GM19238 (cell line): ENCODE measurements at regions not wholly inside any gene's neighbourhood (a gene's known extent, or its start where the extent isn't known, plus 50 kb on each side); places are given as distances from the start of the nearest gene placed in this dataset.
"Not testable (repeated sequence)": the region's sequence is repeated elsewhere in the genome, so short reads cannot be mapped to it uniquely, and the experiment has no call there.

Experiments used
- DNase-seq: peaks from one replicate; pipeline ENCODE4 v3.0.0; 2011; ENCODE audit warnings: low spot score; ENCODE audit not compliant: insufficient read length

DNA sequence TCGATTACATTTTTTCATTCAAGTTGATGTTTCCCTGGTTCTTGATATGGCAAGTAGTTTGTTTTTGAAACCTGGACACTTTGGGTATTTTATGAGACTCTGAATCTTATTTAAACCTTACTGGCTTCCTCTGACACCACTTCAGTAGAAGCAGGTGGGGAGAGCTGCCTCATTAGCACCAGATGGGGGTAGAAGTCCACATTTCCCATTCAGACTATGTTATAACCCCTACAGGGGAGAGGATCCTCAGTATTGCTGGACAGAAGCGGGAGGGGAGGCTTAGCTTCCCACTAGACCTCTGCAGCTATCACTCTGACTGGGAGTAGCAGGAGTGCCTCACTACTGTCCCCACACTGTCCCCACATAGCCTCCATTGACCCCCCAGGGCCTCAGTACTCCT lies 145.3 kb upstream of the SLC35G4 start:
- no peak for DNase-seq

DNA sequence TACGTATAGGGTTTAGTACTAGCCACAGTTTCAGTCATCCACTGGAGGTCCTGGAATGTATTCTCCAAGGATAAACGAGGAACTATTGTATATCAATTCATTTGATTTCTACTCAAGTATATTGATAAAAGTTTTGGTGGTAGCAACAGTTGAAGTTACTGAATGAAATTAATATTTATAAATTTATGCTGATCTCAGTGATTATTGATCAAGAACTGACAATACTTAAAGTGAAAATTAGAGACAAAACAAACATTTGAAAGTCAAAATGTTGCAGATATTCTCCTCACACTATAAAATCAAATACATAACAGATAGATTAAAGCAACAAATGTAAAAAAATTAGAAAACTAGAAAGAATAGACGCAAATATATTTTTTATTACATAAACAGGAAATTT lies 150.9 kb upstream of the SLC35G4 start:
- DNase-seq, result no peak

DNA sequence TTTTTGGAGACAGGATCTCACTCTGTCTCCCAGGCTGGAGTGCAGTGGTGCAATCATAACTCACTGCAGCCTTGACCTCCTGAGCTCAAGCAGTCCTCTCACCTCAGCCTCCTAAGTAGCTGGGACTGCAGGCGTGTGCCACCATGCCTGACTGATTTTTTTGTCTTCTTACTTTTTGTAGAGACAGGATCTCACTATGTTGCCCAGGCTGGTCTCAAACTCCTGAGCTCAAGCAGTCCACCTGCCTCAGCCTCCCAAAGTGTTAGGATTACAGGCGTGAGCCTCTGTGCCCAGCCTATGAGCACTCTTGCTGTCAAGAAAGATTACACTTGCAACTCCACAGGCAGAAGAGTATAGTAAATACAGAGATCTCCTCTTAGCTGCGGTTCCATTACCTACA lies 151.5 kb upstream of the SLC35G4 start:
- DNase-seq, result not testable (repeated sequence)

DNA sequence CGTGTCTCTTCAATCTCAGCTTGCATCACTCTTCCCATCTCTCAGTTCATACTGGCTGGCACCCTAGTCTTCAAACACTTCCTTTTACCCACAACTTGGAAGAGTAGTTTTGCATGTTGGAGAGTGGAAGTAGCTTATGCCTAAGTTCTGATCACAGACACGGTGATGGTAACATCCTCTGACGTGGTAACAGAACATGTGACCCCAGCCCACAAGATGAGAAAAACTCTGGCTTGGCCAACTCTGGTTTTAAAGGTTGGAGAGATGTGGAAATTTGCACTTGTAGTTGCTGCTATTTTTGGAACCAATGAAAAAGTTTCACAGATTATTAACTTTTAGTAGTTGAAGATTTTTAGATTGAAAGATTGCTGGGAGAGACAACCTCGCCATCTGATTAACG lies 155.4 kb upstream of the SLC35G4 start:
- no peak for DNase-seq

DNA sequence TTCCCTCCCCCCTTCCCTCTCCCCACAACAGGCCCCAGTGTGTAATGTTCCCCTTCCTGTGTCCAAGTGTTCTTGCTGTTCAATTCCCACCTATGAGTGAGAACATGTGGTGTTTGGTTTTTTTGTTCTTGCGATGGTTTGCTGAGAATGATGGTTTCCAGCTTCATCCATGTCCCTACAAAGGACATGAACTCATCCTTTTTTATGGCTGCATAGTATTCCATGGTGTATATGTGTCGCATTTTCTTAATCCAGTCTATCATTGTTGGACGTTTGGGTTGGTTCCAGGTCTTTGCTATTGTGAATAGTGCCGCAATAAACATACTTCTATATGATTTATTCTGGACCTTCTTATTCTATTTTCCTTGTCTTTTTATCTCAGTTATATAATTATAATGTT lies 165.2 kb upstream of the SLC35G4 start:
- not testable (repeated sequence) for DNase-seq

DNA sequence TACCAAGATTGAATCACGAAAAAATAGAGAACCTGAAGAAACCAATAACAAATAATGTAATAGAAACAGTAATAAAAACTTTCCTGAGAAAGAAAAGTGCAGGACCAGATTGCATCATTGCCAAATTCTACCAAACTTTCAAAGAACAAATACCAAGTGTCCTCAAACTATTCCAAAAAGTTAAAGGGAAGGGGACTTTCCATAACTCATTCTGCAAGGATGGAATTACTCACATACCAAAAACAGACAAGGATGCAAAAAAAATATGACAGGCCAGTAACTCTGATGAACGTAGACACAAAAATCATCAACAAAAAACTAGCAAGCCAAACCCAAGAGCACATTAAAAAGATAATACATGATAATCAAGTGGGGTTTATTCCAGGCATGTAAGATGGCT lies 172.3 kb upstream of the SLC35G4 start:
- DNase-seq, result no peak

DNA sequence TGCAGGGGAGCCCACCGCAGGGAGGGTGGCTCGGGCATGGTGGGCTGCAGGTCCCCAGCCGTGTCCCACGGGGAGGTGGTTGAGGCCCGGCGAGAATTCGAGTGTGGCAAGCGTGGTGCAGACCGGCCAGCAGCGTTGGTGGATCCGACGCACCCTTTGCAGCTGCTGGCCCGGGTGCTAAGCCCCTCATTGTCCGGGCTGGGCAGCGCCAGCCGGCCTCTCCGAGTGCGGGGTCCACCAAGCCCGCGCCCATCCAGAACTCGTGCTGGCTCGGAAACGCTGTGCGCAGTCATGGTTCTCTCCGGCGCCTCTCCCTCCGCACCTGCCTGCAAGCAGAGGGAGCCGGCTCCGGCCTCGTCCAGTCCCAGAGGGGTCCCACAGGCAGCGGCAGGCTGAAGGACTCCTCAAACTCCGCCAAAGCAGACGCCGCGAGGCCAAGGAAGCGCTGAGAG lies 177.0 kb upstream of the SLC35G4 start:
- no peak for DNase-seq

DNA sequence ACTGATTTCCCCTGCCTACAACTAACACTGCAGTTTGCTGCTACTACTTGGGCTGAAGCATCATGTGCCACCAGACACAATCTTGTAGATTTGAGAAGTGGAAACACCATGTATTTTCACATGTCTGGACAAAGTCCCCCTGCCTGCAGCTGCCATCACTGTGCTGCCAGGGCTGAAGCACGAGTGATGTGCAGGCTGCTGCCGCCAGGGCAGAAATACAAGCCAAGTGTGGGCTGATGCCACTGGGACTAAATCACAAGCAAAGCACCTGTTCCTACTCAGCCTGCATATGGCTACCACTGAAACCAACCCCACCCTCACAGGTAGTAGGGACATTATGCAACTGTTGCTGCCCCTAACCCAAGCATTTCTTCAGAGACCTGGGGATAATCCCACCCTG lies 179.5 kb upstream of the SLC35G4 start:
- DNase-seq, result no peak

DNA sequence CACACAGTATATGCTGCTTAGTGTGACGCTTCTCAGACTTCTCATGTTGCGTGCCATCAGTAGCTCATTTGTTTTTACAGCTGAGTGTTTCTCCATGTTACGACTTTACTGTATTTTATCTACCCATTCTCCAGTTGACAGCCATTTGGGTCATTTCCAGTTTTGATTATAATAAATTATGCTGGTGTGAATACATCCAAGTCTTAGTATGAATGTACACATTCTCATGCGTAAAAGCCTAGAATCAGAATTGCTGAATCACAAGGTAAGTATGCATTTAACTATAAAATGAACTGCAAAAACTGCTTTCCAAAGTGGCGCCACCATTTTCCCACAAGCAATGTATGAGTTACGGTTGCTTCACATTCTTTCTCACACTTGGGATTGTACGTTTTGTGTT lies 184.2 kb upstream of the SLC35G4 start:
- no peak for DNase-seq

DNA sequence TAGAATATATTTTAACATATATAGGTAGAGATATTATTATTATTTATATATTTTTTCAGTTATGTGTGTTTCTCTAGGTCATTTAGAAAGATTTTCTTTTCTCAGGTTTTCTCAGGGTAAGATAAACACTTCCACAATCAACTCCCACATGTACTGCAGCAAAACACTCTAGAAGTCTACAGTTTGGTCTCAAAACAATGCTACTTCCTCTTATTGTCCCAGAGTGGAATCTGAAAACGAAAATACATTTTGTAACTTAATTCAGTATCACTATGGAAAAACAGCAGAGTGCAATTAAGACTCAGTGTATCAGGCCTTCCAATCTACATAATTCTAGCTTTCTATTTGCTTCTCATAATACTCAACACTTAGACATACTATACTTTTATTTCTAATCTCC lies 190.1 kb upstream of the SLC35G4 start:
- no peak for DNase-seq

DNA sequence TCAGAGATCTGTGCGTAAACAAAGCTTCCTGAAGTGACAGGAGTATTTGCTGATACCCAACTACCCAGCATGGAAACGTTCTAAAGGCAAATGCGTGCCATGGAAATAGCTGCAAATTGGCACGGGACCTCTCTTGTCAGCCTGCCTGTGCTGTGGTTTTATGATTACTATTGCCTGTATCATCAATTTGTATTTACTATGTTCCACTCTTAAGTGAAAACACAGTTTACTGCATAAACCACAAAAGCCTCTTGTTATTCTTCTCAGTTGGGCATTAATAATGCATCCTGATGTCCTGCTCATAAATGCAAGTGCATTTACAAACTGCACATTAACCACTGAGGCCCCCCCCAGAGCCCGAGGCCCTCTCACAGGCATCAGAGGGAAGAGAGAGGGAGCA lies 196.6 kb upstream of the SLC35G4 start:
- no peak for DNase-seq

DNA sequence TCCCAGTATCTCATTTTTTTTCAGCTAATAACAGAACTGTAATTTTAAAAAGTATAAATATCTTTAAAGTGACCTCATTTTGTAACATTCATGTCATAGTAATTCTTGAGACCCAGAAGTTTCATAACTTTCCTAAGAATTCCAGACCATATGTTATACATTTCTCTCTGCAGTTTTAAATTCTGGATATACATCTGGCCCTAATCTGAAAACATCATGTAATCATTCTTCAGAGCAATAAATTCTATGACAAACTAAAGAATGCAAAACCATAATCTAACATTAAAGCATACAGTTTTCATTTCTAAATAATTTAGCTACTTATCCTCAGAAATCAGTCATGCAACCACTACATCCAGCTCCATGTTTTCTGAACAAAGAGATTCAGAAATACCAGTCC lies 198.3 kb upstream of the SLC35G4 start:
- DNase-seq, result no peak

DNA sequence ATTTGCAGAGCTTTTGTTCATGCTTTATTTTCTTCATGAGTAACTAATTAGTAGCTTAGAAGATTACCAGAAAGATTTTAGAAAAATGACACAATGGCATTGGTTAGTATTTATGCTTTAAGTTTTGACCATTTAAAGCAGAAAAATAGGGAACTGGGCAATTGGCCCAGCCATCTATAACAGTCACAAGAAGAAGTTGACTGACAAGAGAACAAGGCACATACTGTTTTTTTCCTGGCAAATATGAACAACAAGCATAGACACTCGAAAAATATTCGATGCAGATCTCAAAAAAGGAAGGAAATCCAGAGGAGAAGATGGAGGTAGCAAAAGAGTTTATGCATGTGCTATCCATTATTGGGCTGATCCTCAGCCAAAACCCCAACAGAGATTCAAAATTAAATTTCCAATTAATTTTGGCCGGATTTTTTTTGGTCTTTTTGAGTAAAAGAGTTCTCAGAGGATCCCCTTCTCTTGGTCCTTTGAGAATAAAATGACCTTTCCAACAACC lies 200.8 kb upstream of the SLC35G4 start:
- DNase-seq, result no peak

DNA sequence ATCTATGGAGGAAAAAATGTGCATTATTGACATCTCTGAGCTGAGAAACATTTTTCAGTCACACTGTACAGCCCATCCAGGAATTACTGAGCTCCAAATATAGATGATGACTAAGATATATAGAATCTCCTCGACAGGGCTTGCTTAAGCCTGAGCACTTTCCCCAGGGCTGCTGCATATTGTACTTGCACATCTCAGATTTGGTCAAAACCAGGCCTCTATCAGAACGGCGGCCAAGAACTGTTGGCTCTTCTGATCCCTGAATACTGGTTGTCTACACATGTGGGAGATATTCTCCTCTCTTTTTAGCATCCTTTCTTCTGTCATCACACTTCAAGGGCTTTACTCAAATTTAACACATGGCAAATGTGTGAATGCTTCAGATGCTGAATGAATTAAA lies 201.5 kb upstream of the SLC35G4 start:
- no peak for DNase-seq

DNA sequence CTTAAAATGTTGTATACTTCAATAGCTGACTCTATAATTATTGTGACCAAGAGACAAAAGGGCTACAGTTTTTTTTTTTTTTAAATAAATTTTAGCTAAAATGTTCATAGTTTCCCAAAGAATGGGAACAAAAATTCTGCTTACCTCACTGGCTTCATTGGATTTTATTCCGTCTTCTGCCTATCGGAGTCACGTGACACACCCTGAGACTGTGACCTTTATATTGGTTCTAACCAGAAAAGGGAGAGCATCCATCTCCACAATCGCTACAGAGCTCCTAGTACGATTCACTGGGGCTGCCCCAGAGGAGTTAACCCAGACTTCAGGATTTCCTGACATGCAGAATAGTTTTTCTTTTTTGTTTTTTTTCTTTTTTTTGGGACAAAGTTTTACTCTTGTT lies 203.6 kb upstream of the SLC35G4 start:
- DNase-seq, result no peak

DNA sequence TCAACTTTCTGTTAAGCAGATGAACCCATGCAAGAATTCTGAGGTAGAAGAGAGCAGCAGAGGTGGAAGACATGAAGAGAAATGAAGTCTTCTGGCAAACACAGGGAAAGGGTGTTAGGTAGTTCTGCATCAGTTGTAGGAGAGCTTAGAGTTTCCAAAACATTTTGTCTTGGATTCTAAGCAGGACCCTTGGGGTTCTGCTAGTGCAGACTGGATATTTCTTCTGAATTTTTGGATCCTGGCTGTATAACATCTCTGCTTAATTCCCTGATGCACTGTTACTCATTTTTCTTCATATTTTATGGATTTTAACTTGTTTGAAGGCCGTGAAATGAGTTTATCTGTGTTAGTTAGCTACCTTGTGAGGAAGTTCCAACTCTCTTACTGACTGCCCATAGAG lies 208.7 kb upstream of the SLC35G4 start:
- DNase-seq, result no peak

DNA sequence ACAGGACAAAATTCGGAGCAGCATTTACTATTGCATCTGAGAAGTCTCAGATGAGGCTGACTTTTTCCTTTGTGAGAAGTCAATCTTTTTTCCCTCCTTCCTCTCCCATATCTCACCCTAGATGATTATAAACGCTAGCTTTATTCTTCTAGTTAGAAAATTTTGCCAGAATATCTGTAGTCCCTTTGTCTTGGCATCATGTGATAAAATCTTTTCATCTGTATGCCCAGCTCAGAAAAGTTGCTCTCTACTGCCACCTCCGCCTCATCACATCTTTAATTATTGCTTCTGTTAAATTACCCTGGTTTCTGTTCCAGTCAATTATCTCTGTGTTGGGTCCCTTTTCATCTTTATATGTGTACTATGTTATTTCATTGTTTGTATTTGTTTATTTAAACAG lies 210.8 kb upstream of the SLC35G4 start:
- no peak for DNase-seq

DNA sequence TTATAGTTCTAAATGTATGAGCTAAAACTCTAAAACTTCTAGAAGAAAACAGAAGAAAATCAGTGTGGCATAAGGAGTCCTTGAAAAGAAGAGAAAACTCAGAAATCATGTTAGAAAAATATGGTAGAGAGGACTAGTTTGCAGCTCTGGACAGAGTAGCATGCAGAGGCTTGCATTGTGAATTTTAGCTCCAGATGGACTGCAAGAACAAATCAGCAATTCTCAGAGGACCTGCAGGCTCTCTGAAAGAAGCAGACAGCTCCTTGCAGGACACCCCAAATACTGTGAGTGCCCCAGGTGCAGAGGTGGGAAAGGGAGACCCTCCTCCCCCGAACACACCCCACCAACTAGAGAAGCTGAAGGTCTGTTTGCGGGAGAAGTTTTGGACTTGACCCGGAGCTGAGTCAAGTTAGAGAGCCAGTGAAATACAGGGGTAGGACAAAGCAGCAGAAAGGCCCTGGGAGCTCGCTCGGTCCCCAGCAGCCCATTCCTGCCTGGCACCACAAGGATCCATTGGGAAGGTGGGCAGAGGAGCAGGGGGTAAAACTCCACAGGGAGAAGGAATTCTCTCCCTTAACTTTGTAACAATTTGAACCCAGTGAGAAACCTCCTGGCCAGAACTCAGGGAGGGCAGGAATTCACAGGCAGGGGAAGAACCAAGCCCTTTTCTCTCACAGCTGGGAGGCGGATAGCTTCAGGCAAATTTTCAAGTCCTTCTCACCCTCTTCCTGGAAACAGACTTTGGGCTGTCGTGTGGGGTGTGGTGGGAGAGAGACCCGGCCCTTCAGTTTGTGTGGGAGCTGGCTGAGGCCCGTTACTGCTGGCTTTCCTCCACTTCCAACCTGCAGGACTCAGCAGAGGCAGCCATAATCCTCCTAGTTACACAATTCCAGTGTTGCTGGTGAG lies 216.2 kb upstream of the SLC35G4 start:
- DNase-seq, result no peak

DNA sequence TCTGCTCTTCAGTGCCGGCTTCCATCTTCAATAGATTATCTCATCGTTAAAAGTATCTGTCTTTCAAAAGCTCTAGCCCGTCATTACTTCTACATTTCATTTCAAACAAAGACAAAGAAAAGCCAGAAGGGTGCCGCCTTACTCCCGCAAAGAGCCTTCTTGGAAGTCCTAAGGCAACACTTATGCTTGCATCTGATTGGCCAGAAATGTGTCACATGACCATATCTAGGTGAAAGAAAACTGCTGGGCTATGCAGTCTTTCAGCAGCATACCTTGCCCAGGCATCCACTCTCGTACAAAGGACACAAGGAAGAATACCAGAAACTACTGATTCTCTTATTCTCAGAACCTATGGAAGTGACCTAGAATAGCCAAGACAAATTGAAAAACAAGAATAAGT lies 217.1 kb upstream of the SLC35G4 start:
- DNase-seq, result no peak

DNA sequence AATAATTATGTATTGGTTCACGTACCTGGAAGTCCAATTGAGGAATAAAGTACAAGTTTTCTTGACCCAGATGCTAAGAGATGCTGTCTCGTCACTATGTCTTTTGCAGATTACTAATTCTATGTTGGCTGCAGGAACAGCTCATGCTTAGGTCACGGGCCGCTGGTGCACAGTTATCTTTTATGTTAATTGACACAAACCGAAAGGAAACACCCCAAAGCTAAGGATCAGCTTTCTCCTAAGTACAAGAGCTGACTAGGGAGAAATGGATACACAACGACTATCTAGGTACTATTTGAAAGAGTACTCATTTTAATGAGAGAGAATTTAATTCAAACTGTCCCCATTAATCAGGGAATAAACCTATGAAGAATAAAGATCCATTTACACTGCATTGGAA lies 217.7 kb upstream of the SLC35G4 start:
- no peak for DNase-seq

DNA sequence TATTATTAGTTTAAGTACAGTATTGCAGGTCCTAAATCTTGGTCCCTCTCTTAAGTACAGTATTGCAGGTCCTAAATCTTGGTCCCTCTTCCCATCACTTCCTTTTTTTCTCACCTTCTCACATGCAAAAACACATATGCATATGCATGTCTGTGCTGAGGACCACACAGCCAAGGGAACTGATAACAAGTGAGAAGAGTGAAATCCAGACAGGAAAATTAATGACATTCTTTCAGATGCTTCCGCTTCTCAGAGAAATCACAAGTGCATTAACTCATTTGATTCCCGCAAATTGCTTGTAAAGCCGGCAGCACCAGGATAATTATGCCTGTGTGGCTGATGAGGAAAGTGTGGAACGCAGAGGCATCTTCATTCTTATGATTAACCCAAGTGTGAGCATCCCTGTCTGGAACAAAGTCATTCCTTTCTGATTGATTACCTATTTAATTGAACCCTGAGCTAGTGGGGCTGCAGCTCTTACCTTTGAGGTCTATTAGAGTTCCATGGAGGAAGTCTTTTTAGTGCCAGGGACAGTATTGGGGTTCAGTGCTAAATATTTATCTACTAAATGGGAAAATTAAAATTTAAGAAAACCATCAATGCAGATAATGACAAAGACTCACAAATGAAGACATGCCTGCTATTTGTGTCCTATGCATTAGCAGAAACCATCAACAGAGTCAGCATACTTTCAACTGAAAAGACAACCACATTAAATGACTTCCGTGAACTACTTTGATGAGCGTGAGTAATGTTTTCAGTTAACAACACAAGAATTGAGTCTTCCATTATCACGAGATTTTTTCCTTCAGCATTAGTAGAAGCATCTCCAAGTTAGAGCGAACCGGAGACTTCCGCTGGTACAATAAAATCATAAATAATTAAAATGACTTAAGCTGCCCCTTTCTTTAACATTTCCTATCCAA lies 220.4 kb upstream of the SLC35G4 start:
- no peak for DNase-seq

DNA sequence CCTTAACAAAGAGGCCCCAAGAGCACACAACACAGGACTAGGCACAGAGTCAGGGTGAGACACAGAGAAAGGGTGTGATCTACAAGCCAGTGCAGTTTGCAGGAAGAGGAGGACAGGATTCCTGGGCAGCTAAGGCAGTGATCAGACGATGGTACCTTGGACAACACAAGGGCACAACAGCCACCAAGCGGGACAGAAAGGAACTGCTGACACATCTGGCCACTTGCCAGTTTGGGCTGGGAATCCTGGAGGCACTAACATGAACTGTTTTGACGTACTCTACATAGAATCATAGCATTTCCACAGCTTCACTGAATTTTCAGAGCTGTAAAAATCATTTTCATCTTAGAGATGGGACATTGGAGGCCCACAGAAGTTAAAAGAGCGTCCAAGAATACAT lies 221.5 kb upstream of the SLC35G4 start:
- DNase-seq, result peak; percentile 6
